DMS 273 (cell line): ENCODE measurements at regions not wholly inside any gene's neighbourhood (a gene's known extent, or its start where the extent isn't known, plus 50 kb on each side); places are given as distances from the start of the nearest gene placed in this dataset.

ENCODE experiments used
- DNase-seq: peaks from one replicate; lab custom pipeline; 2025; ENCODE audit not compliant: unreplicated experiment; lab: John Stamatoyannopoulos, UW

DNA sequence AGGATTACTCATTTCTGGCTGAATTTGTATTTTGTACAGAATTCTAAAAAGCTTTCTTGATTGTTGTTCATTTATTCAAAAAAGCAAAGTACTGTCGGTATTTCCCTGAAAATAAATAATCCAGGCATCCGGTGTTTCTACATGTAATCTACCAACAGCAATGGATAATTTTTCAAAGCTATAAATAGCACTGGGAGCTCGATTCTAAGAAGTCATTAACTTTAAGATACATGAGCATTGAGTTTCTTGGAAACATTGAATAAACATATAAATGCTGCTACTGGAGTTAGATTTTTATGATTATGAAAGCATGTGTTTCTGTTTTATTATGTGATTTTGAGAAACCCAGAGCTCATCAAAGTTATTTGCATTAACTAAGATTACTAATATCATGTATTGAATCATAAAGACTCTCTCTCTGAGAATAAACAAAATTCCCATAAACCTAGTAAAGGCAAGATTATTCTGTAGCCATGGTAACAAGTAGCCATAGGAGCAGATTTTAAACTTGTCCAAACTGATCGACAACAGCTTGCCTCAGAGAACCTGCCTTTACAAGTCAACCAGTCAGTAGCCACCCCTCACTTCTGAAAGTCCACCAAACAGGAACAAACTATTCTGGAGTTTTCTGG, 197.0 kb downstream of the DRD1 start:
- DNase-seq, result peak; percentile 35

DNA sequence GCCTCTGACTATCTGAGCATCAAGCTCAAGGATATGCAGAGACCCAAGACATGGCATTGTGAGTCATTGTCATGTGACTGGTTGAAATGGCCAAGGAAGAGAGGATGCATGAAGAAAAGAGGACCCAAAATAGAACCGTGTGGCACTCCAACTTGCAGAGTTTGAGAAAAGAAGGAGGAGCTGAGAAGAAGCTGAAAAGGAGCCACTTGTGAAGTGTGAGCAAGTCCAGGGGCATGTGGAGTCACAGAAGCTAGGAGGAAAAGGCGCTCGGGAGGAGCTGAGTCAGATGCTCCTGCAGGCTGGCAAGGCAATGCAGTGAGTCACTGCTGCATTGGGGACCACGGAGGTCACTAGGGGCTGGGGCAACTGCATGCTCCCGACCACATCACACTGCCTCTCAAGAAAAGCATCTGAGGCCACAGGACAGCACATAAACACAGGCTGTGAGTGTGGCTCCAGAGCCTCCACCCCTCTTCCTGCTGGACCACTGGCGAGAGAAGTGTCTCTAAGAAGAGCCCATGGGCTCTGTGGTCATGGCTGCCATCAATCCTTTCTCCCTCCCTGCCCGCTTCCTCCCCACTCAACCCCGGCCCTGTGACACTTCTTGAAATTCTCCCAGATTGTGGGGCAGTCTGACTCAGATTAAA, 197.6 kb downstream of the DRD1 start:
- DNase-seq, result no peak

DNA sequence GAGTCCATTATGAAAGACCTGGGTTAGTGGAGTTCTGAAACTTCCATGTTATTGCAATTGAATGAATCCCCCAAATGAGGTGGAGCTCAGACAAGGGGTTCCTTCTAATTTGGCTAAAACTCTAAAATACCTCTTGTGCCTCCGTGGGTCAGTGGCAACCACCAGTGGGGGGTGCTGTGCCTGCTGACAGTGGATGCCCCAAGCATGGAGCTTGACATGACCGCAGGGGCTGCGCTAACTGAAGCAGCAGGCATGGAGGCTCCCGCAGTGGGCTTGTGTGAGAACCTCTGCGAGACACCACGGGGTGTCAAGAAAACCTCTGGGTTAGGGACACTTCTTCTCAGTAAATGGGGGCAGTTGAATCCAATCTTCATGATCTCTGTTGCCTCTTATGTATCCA, 200.5 kb downstream of the DRD1 start:
- no peak for DNase-seq

DNA sequence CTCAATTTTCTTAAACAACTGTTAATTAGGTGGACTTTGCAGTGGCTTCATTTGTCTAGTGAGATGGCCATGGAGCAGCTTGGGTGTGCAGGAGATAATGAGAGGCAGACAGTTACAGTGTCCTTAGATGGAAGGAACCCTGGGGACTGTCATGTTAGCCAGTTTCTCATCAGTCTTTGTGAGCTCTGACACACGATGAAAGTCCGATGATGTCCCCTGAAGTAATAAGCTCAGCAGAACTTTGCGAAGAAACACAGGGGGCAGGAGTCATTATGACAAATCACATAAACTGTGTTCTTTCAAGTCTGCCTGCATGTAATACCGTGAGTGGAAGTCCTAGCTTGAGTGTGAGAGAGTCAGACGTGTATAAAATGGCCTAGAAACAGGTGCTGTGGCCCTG, 201.8 kb downstream of the DRD1 start:
- DNase-seq, result no peak

DNA sequence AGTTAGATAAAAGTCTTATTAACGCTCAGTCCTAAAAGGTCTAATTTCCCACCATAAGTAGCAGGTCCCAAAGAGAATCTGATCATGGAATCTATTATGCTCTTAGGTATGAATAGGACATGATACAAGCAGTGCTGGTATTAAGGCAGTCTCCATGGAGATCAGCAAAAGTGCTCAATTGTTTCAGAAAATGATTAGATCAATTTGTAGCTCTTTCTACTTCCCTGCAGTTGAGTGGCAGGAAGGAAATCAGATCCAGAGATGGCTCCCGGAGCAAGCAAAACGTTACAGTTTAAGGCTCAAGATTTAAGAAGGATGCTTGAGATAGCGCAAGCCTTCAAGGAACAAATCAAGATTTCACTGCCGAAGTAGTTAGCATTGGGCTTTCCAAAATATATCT, 205.7 kb downstream of the DRD1 start:
- no peak for DNase-seq

DNA sequence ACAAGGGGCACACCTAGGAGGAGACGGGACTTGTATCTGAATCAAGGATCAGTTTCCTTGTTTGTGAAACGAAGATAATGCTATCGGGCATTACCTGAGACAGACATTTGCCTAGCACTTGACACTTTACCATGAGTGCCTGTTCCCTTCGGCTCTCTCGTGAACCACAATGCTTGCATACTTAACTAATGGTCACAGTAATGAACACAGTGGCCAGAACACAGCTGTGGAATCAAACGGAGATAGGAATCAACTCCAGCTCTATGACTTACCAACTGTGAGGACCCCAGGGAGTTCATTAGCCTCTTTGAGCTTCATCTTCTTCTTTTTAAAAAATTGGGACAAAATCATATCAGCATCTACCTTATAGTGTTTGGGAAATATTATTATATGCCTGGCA, 207.8 kb downstream of the DRD1 start:
- DNase-seq, result no peak

DNA sequence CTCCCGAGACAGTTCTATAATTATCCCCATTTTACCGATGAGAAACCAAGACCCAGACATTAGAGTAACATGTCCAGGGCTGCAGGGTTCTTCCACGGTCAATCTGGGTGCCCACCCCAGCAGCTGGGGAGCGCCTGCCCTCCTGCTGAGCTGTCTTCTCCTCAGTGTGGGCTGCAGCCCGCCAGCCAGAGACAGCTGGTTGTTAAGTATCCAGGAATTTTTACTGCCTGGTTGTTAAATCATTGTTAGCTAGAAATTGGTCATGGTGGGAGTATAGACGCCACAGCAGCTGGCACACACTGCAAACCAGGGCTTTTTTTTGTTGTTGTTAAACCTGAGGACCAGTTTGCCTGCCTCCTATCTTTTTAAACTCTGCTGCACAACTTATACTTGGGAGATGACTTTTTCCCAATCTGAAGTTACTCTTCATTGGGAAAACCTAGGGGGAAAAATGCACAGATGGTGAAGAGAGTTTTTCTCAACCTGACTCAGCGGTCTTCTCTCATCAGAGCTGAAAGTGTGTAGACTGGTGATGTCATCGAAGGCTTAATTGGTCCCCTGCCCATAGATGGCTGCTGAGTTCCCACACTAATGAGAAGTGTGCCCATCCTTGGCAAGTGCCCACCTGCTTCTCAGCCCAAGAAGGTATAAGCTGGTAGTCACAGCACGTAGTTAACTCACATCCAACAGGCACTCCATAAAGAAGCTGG, 208.6 kb downstream of the DRD1 start:
- DNase-seq, result peak; percentile 90

DNA sequence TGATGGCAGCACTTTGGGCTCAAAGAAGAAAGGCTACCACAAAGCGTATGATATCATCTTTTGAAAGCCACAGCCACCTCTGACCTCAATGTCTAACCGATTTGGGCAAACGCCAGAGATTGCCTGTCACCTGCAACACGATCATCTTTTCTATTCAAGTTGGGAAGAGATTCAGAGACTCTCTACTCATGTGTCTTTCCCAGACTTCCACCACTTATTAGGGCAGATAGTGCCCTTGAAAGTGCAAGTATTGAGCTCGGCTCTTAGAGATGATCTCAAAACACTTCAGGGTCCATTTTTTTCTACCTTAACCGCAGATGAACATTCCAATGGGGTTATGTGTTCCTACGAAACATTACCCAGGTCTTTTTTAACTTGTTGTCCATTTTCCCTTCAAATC, 213.7 kb downstream of the DRD1 start:
- DNase-seq, result no peak

DNA sequence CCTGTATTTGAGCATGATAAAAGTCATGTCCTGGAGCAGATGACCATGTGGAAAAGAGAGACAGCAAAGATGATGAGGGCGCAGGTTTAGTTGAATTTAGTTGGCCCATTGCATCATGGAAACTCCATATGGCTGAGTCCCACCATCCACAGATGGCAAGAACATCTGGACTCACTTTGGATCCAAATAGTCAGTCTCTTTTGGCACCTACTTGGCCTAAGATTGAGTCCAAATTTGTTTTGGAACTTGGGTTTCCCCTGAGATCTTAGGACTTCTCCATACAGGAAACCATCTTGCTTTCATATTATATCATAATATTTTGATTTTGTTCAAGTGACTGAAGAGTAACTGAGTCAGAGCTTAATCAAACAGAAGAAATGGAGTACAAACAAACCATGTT, 217.5 kb downstream of the DRD1 start:
- peak; percentile 90 for DNase-seq

DNA sequence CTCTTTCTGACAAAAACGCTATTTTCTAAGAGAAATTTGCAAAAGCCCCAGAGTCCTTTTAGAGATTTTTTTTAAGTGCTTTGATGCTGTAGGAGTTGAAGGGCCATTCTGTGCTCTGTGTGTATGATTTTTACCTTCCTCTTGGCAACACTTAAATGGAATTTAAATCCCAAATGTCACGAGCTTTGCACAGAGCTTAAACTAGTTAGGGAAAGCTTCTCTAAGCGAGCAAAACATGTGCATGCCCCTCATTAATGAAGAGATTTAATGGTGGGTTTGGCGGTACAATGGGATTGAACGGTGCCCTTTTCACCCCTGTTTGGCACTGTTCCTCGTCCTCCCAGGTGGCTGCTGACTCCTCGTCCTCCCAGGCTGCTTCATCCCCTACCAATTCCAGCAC, 220.7 kb downstream of the DRD1 start:
- no peak for DNase-seq

DNA sequence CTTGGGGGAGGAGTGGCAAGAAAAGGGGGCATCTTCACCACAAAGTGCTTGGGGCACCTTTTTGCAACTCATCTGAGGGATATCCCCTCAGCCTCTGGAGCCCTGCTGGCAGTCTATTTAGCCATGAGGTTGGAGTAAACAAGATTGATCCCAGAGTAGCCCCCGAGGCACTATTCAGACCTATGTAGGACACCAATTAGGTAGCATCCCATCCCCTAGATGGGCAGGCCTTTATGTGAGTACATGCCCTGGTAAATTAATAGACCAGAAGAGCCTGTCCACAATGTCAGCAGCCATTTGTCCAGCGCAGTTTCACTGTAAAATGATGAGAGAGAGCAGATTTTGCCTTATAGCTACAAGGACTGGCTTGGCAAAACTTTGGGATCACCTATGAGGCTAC, 221.4 kb downstream of the DRD1 start:
- no peak for DNase-seq

DNA sequence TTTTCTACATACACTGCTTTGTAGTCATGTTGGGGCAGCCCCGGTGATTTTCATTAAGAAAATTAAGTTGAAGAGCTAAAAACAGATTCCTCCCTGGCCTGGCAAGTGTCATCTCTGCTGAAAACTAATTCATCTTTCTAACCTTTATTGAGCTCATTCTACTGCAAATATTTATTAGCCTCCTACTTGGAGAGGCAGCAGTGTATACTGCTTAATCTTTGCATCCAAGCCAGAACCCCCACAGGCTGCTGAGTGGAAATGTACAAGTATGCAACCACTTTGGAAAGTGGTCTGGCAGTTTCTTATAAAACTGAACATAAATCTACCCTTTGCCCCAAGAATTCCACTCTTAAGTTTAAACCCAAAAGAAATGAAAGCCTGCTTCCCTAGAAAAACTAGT, 223.4 kb downstream of the DRD1 start:
- no peak for DNase-seq

DNA sequence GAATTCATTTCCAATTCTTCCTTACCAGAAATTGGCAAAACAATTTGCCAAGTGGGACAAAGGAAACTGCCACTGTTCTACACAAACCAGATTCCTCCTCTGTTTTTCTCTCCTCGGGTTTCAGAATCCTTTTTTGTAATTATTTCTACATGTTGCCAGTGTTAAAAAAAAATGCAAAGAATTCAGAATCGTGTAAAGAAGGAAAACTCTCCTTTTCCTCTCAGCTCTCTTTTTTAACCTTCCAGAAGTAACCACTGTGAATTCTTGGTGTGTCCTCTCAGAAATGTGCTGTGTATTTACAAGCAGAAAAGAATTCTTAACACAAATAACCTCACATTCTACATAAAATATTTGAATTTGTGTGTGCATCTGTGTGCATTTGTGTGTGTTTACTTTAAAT, 224.6 kb downstream of the DRD1 start:
- DNase-seq, result no peak

DNA sequence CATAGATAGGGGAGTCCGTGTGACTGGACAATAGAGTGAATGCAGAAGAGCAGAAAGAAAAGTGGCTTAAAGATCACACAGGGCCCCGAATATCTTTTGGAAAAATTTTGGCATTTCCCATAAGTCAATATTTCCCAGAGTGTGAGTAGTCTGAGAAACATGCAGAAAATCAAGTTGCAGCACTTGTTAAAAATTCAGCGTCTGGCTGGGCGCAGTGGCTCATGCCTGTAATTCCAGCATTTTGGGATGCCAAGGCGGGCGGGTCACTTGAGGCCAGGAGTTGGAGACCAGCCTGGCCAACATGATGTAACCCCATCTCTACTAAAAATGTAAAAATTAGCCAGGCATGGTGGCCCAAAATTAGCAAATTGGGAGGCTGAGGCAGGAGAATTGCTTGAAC, 227.0 kb downstream of the DRD1 start:
- no peak for DNase-seq

DNA sequence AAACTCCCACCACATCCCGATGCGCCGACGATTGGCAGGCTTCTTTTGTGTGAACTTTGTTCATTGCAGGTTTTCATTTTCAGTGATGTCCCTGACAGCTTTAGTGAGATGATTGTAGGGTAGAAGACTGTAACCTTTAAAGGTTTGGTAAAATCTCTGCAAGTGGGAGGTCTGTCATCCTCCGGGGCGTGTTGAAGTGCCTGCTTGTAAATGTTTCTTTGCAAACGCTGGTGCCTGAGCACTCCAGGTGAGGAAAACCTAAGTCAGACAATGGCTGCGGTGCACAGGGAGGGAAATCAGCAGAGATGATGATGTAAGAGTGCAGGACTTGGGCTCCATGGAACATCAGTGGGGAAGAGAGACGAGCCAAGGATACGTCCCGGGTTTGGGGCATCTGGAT, 228.1 kb downstream of the DRD1 start:
- no peak for DNase-seq

DNA sequence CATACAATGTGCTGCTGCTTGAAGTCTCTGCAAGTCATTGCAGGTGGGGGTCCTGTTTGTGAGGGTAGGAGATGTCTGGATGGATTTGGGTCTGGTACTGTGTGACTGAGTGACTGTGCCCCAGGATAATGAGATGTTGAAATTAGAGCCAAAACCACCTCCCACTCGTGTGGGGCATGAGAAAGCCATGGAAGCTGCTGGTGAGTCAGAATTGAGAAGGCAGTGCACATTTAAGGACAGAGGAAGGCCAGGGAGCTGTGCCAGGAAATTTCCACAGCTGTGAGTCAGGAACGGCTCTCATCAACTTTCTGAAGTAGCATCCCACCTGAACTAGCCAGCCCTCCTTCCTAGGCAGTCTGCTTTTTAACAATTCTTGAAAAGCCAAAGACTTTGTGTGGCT, 229.8 kb downstream of the DRD1 start:
- DNase-seq, result peak; percentile 21

DNA sequence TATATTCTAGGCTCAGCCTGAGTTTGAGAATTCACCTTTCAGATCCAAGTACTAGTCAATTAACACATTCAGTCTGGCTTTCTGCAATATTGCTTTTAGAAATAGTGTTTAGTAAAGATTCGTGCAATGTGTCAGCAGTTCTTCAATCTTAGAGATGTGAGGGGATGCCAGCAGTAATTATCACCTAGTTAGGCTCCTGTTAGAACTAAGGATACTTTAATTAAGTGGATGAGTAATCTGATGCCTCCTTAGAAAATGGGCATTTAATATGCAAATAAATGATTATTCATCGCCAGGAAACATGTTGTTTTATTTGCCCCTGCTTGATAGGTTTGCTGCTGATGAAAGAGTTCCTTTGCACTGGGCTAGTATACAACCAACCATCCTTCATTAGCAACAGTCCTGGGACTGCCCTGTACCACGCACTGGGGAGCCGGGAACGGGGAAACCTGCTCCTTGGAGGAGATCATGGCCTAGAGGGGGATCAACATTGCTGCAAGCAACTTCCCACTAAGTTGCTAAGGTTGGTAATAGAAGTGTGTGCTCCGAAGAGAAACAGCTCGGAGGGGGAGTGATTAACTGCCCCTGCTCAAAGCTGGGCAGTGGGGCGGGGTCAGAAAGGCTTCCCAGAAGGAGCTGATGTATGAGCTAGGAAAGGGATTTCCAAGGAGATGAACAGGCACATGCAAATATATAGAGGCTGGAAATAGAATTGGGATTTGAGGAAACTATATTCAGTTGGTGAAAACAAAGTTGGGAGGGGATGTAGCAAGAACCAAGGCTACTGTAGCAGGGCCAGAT, 231.8 kb downstream of the DRD1 start:
- no peak for DNase-seq

DNA sequence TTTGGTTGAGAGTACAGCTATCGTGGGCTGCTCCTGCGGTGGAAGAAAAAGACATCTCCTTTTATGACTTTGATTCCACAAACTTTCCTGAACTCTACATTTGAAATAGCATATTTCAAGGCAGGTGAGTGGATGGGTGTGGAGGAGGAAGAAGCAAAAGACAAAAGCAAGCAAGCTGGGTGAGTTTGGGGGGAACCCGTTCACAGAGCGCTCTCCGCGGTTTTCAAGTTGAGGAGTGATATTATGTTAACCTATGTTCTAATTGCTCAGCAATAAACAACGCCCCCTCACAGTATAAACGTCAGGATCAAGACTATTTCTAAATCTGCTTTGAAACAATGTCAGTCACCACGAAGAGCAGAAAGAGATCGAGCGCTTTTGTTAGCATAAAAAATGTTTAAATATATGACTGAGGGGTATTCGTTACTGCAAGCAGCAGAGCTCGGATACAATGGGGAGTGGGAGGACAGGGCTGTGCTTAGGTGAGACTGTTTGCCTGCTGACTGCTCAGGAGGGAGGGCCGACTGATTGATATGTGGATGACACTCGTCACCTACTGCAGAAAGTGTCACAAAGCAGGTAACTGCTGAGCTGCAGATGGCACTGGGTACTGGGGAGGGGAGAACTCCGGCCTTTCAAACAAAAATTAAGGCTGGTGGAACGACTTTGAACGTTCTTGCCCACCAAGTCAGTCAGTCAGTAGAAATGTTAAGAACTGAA, 236.5 kb downstream of the DRD1 start:
- DNase-seq, result no peak

DNA sequence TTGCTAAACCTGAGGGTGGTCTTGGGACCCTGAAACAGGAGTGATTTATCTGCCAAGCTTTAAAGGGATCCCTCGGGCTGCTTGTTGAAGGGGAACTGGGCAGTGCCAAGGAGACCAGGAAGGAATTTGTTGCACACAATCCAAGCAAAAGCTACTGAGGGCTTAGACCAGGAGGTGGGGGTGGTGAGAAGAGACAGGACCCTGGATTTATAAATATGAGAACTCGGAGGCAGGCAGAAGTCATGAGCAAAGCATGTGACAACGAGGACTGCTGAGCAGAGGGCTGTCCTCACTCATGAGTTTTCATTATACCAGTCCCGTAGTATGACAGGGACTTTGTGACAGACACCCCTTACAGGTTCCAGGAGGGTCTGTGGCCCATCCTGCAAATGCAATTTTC, 237.3 kb downstream of the DRD1 start:
- no peak for DNase-seq

DNA sequence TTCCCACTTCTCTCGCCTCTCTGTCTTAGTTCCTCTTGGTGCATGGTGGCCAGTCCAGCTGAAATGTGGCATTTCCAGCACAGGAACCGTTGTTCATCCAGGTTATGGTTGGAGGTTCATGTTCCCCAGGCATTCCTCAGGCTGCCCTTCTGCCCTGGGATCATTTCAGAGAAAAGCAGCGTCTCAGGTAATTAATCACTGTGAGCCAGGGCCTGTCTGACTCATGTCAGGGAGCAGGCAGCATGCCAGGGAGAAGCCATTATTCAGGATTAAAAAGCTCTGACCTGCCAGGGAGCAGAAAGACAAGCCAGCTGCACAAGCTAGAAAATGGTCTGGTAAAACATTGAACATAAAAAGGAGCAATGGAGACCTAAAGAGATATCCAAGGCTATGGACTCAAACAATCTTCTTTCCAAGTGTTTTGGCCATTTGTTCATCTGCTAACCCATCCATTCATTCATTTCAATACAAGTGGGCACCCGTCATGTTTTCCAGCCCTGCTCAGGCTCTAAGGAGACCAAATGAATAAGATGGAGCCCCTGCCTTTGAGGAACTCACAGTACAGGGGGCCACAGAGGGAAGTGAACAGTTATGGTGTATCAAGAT, 241.4 kb downstream of the DRD1 start:
- peak; percentile 90 for DNase-seq

DNA sequence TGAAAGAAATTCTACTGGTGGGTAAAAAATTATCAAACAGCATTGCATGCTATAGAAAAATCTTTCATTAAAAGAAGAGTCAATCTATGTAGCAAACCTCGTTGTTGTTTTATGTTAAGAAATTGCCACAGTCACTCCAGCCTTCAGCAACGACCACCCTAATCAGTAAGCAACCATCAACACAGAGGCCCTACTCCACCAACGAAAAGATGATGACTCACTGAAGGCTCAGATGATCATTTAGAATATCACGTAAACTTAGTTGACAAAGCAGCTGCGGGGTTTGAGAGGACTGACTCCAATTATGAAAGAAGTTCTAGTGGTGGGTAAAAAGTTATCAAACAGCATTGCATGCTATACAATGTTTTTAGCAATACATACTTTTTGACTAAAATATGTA, 242.6 kb downstream of the DRD1 start:
- no peak for DNase-seq
